ENCODE measurements at regions not wholly inside any gene's neighbourhood (a gene's known extent, or its start where the extent isn't known, plus 50 kb on each side); places are given as distances from the start of the nearest gene placed in this dataset.

- H3K36me3 Mint-ChIP-seq (ENCODE audit: low read depth): no peaks in the 10 kb centered on the region
- DNase-seq (no peak), ATAC-seq (no peak)
- peaks cover 6% of the 10 kb centered on the region for H3K27me3 Mint-ChIP-seq
- TF ChIP-seq CTCF (IDR thresholded peaks at IDR 0.05): no peak
- H3K4me3 Mint-ChIP-seq: no peak overlapping the region
- CTCF ChIA-PET: interaction anchor here (1.1 to 1.7 kb wide), 2 partner anchors 8 to 287 kb away, joined by 3 to 5 read pairs; no protein-coding TSS in a partner anchor
- no peaks in the 10 kb centered on the region for H3K4me1 Mint-ChIP-seq (ENCODE audit: low read depth)
- intact Hi-C loops (cut with micrococcal nuclease): no loop called here
- H3K27ac Mint-ChIP-seq: no peak overlapping the region
- no peaks in the 10 kb centered on the region for H3K9me3 Mint-ChIP-seq
- POLR2A ChIA-PET: no interaction called here
Measured at GRCh38 chr4:151611960-151612359, 148.8 kb downstream of the GATB start.

- TF ChIP-seq CTCF (IDR thresholded peaks at IDR 0.05): no peak
- Mint-ChIP-seq H3K4me1 (ENCODE audit: low read depth) (no peaks in the 10 kb centered on the region), H3K4me3 (no peak overlapping the region), H3K9me3 (no peaks in the 10 kb centered on the region), H3K27me3 (peaks cover 6% of the 10 kb centered on the region), H3K27ac (no peak overlapping the region), H3K36me3 (ENCODE audit: low read depth) (no peaks in the 10 kb centered on the region)
- intact Hi-C loops (cut with micrococcal nuclease): no loop called here
- POLR2A ChIA-PET: no interaction called here
- CTCF ChIA-PET: interaction anchor here (1.7 kb wide), 1 partner anchor 9 kb away, joined by 5 read pairs; no protein-coding TSS in a partner anchor
- ATAC-seq: no peak
- DNase-seq: no peak
Measured at GRCh38 chr4:151613290-151613689, 147.5 kb downstream of the GATB start.

GRCh38 chr4:151614561-151614960 lies 146.2 kb downstream of the GATB start:
- no peak for DNase-seq
- H3K27ac Mint-ChIP-seq: no peak overlapping the region
- H3K27me3 Mint-ChIP-seq: peaks cover 6% of the 10 kb centered on the region
- H3K4me1 Mint-ChIP-seq (ENCODE audit: low read depth): no peaks in the 10 kb centered on the region
- no peak overlapping the region for H3K4me3 Mint-ChIP-seq
- intact Hi-C loops (cut with micrococcal nuclease): no loop called here
- H3K36me3 Mint-ChIP-seq (ENCODE audit: low read depth): no peaks in the 10 kb centered on the region
- H3K9me3 Mint-ChIP-seq: no peaks in the 10 kb centered on the region
- ATAC-seq: no peak
- ChIA-PET POLR2A (interaction anchor here (0.7 kb wide), 1 partner anchor 19 kb away, joined by 4 read pairs; no protein-coding TSS in a partner anchor), CTCF (interaction anchor here (1.4 kb wide), 1 partner anchor 10 kb away, joined by 5 read pairs; no protein-coding TSS in a partner anchor)
- no peak for TF ChIP-seq CTCF (IDR thresholded peaks at IDR 0.05)

DNA sequence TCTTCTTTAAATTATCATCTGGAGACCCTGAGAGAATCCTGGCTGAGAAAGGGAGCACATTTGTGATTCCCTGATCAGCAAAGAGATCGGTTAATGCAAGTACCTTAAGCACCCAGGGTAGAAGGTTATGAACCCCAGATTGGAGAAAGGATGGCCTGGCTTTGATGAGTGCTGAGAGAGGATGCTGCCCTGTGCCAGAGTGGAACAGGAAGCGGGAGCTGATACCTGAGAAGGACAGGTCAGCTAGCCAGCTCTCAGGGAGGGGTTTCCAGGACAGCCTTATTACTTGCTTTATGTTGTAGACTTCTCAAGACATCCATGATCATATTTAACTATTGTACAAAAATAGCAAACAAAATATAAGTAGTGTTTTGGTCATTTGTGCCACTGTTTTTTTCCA lies 141.9 kb downstream of the GATB start:
- DNase-seq (no peak), ATAC-seq (no peak)
- Mint-ChIP-seq H3K36me3 (ENCODE audit: low read depth) (no peaks in the 10 kb centered on the region), H3K27ac (no peak overlapping the region), H3K9me3 (no peaks in the 10 kb centered on the region), H3K27me3 (peaks cover 4% of the 10 kb centered on the region), H3K4me1 (ENCODE audit: low read depth) (no peaks in the 10 kb centered on the region), H3K4me3 (no peak overlapping the region)
- ChIA-PET POLR2A (no interaction called here), CTCF (no interaction called here)
- no peak for TF ChIP-seq CTCF (IDR thresholded peaks at IDR 0.05)
- intact Hi-C loops (cut with micrococcal nuclease): no loop called here

GRCh38 chr4:151620066-151620465 lies 140.7 kb downstream of the GATB start:
- TF ChIP-seq CTCF (IDR thresholded peaks at IDR 0.05): no peak

More at GRCh38 chr4:151620066-151620465, 140.7 kb downstream of the GATB start:
- ChIA-PET POLR2A (no interaction called here), CTCF (no interaction called here)
- Mint-ChIP-seq H3K4me1 (ENCODE audit: low read depth) (no peaks in the 10 kb centered on the region), H3K27ac (no peak overlapping the region), H3K4me3 (no peak overlapping the region), H3K9me3 (no peaks in the 10 kb centered on the region), H3K27me3 (peaks cover 6% of the 10 kb centered on the region), H3K36me3 (ENCODE audit: low read depth) (no peaks in the 10 kb centered on the region)
- intact Hi-C loops (cut with micrococcal nuclease): no loop called here
- no peak for DNase-seq
- no peak for ATAC-seq
